Ovary (tissue), 3 donors: ENCODE measurements at regions not wholly inside any gene's neighbourhood (a gene's known extent, or its start where the extent isn't known, plus 50 kb on each side); places are given as distances from the start of the nearest gene placed in this dataset.

ENCODE experiments used
- EP300 ChIP-seq: sonication (generic); formaldehyde crosslinking; IDR thresholded peaks from one replicate; pipeline ENCODE4 v1.6.1; 2017; ENCODE audit warnings: antibody characterized with exemption
- POLR2A ChIP-seq: fragments of 450-650 bp; IDR thresholded peaks from one replicate; pipeline ENCODE4 v1.6.1; 2017; ENCODE audit warnings: antibody characterized with exemption, mild to moderate bottlenecking, moderate library complexity
- TF ChIP-seq, protein P1 (sequence below), 3 donors: fragments of 450-650 bp in 2 of 3; fragments of 200-600 bp in 1 of 3; IDR thresholded peaks; one replicate each; pipeline versions ENCODE4 v1.5.1 to v1.8.0; 2016 to 2022; ENCODE audit warnings: antibody characterized with exemption in 3 of 3, mild to moderate bottlenecking in 1 of 3
- donor health status: DM: no; HTN: no; CAD: no.

DNA sequence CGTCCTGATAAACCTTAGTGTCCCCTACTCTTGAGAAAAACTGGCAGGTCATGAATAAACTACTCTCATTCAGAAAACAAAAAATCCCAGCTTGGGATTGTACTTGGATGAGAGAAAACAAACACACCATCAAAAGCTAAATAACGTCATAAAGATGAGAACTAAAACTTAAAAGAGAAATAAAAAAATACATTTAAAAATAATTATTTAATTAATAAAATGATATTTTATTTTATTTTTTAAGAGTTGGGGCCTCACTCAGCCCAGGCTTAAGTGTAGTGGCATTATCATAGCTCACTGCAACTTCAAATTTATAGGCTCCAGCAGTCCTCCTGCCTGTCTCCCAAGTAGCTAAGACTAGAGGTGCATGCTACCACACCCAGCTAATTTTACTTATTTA, 125.4 kb upstream of the CA10 start:
- no peak for TF ChIP-seq POLR2A
- TF ChIP-seq, protein P1, sequence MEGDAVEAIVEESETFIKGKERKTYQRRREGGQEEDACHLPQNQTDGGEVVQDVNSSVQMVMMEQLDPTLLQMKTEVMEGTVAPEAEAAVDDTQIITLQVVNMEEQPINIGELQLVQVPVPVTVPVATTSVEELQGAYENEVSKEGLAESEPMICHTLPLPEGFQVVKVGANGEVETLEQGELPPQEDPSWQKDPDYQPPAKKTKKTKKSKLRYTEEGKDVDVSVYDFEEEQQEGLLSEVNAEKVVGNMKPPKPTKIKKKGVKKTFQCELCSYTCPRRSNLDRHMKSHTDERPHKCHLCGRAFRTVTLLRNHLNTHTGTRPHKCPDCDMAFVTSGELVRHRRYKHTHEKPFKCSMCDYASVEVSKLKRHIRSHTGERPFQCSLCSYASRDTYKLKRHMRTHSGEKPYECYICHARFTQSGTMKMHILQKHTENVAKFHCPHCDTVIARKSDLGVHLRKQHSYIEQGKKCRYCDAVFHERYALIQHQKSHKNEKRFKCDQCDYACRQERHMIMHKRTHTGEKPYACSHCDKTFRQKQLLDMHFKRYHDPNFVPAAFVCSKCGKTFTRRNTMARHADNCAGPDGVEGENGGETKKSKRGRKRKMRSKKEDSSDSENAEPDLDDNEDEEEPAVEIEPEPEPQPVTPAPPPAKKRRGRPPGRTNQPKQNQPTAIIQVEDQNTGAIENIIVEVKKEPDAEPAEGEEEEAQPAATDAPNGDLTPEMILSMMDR (IDR thresholded peaks at IDR 0.05) = no peak
- TF ChIP-seq EP300 = no peak
